Ishikawa (cell line): ENCODE measurements at regions not wholly inside any gene's neighbourhood (a gene's known extent, or its start where the extent isn't known, plus 50 kb on each side); places are given as distances from the start of the nearest gene placed in this dataset.

Experiments used
- CEBPB ChIP-seq: IDR thresholded peaks from 2 replicates; pipeline ENCODE4 v1.6.1; 2012
- EGR1 ChIP-seq: IDR thresholded peaks from 2 replicates; pipeline ENCODE4 v1.6.1; 2012
- EP300 ChIP-seq: IDR thresholded peaks from 2 replicates; pipeline ENCODE4 v1.6.1; 2012; ENCODE audit warnings: borderline replicate concordance
- RAD21 ChIP-seq: IDR thresholded peaks from 2 replicates; pipeline ENCODE4 v1.6.1; 2012; ENCODE audit warnings: low read depth
- TAF1 ChIP-seq: IDR thresholded peaks from 2 replicates; pipeline ENCODE4 v1.6.1; 2012; ENCODE audit warnings: low read depth, mild to moderate bottlenecking
- TCF12 ChIP-seq: IDR thresholded peaks from 2 replicates; pipeline ENCODE4 v1.6.1; 2012; ENCODE audit warnings: low read depth
- YY1 ChIP-seq: IDR thresholded peaks from 2 replicates; pipeline ENCODE4 v1.6.1; 2012; ENCODE audit warnings: low read depth
- TF ChIP-seq, protein P1 (sequence below): IDR thresholded peaks from 2 replicates; pipeline ENCODE4 v1.6.1; 2012
- TF ChIP-seq, protein P2 (sequence below): IDR thresholded peaks from 2 replicates; pipeline ENCODE4 v1.6.1; 2012; ENCODE audit warnings: low read depth, mild to moderate bottlenecking
- TF ChIP-seq, protein P3 (sequence below): IDR thresholded peaks from 2 replicates; pipeline ENCODE4 v1.6.1; 2012

DNA sequence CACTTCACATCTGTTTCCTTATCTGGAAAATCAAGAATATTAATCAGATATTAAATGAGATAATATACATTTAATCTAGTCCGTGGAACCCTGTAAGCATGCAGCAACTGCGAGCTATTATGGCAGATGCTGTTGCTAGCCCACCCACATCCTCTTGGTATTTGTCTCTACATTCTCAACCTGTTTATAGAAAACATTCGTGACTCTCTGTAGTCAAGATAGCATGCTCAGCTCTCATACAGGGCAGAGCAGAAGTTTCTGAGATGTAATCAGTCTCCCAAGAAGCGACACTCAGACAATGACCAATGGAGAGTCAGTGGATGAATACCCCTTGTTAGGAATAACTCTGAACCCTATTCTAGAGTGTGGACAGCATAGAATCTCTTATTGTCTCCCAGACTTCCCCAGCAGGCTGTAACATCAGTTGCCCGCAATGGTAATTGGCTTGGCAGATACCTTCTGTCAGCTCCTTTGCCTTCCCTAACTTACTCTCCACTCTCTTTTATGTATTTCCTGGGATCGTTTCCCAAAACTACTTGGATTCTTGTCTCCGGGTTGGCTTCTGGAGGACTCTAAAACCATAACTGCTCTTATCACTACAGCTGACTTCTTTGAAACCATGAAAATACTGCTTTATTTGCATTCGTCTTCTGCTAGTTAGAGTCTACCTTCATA lies 400.7 kb upstream of the TNP1 start:
- TF ChIP-seq, protein P1, sequence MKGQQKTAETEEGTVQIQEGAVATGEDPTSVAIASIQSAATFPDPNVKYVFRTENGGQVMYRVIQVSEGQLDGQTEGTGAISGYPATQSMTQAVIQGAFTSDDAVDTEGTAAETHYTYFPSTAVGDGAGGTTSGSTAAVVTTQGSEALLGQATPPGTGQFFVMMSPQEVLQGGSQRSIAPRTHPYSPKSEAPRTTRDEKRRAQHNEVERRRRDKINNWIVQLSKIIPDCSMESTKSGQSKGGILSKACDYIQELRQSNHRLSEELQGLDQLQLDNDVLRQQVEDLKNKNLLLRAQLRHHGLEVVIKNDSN: no peak
- TF ChIP-seq TCF12 (no peak), EGR1 (no peak), EP300 (no peak), YY1 (no peak), RAD21 (no peak), CEBPB (no peak), TAF1 (no peak)
- TF ChIP-seq, protein P2, sequence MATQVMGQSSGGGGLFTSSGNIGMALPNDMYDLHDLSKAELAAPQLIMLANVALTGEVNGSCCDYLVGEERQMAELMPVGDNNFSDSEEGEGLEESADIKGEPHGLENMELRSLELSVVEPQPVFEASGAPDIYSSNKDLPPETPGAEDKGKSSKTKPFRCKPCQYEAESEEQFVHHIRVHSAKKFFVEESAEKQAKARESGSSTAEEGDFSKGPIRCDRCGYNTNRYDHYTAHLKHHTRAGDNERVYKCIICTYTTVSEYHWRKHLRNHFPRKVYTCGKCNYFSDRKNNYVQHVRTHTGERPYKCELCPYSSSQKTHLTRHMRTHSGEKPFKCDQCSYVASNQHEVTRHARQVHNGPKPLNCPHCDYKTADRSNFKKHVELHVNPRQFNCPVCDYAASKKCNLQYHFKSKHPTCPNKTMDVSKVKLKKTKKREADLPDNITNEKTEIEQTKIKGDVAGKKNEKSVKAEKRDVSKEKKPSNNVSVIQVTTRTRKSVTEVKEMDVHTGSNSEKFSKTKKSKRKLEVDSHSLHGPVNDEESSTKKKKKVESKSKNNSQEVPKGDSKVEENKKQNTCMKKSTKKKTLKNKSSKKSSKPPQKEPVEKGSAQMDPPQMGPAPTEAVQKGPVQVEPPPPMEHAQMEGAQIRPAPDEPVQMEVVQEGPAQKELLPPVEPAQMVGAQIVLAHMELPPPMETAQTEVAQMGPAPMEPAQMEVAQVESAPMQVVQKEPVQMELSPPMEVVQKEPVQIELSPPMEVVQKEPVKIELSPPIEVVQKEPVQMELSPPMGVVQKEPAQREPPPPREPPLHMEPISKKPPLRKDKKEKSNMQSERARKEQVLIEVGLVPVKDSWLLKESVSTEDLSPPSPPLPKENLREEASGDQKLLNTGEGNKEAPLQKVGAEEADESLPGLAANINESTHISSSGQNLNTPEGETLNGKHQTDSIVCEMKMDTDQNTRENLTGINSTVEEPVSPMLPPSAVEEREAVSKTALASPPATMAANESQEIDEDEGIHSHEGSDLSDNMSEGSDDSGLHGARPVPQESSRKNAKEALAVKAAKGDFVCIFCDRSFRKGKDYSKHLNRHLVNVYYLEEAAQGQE: no peak
- TF ChIP-seq, protein P3, sequence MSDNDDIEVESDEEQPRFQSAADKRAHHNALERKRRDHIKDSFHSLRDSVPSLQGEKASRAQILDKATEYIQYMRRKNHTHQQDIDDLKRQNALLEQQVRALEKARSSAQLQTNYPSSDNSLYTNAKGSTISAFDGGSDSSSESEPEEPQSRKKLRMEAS: no peak
